ENCODE measurements at regions not wholly inside any gene's neighbourhood (a gene's known extent, or its start where the extent isn't known, plus 50 kb on each side); places are given as distances from the start of the nearest gene placed in this dataset.
"Not testable (repeated sequence)": the region's sequence is repeated elsewhere in the genome, so short reads cannot be mapped to it uniquely, and the experiment has no call there.

GRCh38 chr15:29648415-29648814 is 173.9 kb downstream of the TJP1 start:
- DNase-seq (ENCODE audit: low spot score) = not testable (repeated sequence)

GRCh38 chr15:29645841-29646240 is 176.4 kb downstream of the TJP1 start:
- peak; percentile 14 for DNase-seq (ENCODE audit: low spot score)

DNA sequence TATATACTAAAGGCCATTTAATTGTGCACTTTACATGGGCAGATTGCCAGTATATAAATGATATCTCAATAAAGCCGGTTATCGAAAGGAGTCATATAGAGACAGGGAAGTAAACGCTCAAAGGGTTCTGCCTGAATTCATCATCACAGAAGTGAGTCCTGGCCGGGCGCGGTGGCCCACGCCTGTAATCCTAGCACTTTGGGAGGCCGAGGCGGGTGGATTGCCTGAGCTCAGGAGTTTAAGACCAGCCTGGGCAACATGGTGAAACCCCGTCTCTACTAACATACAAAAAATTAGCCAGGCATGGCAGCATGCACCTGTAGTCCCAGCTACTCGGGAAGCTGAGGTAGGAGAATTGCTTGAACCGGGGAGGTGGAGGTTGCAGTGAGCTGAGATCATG is 177.9 kb downstream of the TJP1 start:
- not testable (repeated sequence) for DNase-seq (ENCODE audit: low spot score)

DNA sequence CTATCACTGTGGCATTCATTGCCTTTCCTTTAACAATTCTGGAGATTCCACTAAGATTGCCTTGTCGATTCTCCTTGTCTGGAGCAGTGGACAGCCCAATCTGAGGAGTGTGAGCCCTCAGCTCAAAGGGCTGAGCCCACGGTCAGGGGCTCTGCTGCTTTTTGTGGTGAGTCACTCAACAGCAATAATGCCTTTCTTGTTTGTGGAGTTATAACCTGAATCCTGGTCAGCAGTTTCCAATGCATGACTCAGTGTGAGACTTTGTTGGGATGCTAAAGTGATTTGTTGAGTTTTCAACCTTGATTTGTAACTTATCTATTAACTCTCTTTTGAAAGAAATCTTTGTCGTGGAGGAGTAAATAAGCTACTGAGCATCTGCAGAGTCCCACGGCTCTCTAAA is 183.5 kb downstream of the TJP1 start:
- DNase-seq (ENCODE audit: low spot score) = peak; percentile 76

- no peak for DNase-seq (ENCODE audit: low spot score)
Measured at GRCh38 chr15:29638011-29638410, 184.3 kb downstream of the TJP1 start.

- no peak for DNase-seq (ENCODE audit: low spot score)
Measured at GRCh38 chr15:29637555-29637954, 184.7 kb downstream of the TJP1 start.

GRCh38 chr15:29636921-29637320 is 185.3 kb downstream of the TJP1 start:
- DNase-seq (ENCODE audit: low spot score) = peak; percentile 50

DNA sequence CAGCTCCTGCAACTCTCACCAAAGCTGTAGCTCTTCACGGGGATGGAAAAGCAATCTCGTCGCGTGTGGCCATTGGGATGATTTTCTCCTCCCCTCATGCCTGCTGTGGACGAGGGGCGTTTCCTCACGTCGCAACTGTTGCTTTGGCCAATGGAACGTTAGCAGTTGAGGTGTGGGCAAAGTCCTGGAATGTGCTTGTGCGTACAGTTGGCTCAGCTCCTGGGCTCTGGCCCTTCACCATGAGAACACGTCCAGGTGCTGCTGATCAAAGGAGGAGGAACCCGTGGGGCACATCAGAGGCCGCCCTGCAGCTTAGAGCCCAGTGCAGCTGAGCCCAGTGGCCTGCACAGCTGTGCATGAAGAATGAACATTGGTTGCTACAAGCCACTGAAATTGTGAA is 186.1 kb downstream of the TJP1 start:
- DNase-seq (ENCODE audit: low spot score) = no peak

DNA sequence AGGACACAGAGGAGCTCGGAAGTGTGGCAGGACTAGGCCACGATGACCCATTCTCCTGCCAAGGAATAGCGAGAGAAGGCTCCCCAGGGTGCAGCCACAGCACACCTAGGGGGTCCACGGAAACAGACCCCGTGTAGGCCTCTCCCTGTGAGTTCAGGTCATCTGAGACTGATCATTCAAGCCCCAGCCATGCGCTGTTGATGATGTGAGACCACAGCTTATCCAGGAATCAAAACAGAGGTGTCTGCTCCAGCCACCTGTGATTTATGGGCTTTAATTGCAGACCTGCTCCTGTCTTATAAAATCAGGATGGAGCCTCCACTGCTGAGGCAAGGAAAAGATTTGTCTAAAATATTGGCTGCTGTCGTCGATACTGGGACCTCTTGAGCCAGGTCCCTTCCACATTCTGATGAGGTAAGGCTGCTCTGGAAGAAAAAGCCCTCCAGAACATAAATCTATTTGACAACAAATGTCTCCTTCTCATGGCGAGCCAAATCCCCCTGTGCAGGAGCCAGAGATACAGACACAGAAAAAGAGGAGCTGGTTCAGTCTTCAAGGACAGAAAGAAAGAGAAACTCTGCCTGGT is 186.7 kb downstream of the TJP1 start:
- DNase-seq (ENCODE audit: low spot score) = no peak

GRCh38 chr15:29633971-29634370 is 188.3 kb downstream of the TJP1 start:
- no peak for DNase-seq (ENCODE audit: low spot score)

GRCh38 chr15:29632671-29633406 is 189.4 kb downstream of the TJP1 start:
- DNase-seq (ENCODE audit: low spot score) = no peak

DNA sequence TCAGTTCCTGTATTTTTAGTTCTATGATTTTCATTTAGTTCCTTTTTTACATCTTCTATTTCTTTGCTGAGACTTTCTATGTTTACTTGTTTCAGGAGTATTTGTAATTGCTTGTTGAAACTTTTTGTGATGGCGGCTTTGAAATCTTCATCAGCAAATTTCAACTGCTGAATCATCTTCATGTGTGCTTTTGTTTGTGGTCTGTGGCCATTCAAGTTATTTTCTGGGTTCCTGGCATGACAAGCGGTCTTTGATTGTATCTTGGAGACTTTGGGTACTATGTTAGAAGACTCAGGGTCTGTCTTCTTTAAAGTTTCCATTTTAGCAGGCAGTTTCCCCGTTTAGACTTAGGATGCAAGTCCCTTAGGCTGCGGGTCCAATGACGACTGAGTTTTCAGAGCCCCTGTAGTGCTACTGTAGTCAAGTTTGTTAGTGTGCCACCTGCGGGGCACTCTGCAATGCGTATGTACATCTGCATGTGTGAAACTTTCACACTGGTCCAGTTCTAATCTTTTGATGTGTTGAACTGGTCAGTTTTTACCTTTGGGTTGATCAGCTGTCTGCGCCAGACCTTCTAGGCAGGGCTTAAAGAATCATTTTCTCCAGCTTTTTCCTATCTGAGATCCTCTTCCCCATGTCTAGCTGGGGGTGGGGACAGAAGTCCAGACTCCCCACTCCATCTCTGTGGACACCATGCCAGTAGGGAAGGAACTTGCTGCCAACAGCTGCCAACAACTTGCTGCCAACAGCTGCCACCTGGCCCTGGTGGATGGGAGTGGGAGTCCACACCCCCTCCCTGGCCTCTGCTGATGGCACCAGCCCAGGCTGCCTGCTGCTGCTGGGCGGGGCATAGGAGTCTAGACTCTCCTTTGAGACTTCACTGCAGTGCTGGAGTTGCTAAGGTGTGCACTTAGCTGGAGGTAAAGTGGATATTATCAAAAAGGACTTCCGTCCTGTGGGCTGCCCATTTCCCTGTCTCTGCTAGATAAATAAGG is 190.9 kb downstream of the TJP1 start:
- no peak for DNase-seq (ENCODE audit: low spot score)

- no peak for DNase-seq (ENCODE audit: low spot score)
Measured at GRCh38 chr15:29624271-29624670, 198.0 kb downstream of the TJP1 start.

GRCh38 chr15:29623116-29623639 is 199.1 kb downstream of the TJP1 start:
- DNase-seq (ENCODE audit: low spot score) = no peak

- DNase-seq (ENCODE audit: low spot score) = no peak
Measured at GRCh38 chr15:29622637-29623036, 199.6 kb downstream of the TJP1 start.

DNA sequence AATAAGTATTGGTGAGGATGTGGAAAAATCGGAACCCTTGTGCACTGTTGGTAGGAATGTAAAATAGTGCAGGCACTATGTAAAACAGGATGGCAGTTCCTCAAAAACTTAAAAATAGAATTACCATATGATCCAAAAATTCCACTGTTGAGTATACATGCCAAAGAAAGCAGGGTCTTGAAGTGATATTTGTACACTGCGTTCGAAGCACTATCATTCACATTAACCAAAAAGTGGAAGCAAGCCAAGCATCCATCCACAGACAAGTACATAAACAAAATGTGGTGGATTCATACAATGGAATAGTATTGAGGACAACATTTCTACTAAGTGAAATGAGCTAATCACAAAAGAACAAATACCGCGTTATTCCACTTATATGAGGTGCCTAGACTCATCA is 200.7 kb downstream of the TJP1 start:
- DNase-seq (ENCODE audit: low spot score) = no peak

DNA sequence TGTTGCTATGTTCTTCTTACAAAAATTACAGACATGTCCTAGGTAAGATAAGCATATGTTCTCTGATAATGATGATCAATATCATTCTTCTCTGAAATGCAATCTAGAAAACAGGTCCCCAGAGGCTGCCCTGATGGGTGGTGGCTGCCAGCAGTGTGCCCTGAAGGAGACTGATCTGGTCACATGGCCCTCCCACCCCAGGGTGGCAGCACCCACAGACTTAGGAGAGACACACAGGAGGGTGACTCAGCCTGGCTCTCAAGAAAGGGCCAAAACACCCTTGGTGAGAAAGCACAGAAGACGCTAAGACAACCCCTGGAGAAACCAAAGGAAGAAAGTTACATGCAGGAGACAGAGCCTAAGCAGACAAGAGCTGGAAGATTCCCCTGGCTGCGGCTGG is 203.7 kb downstream of the TJP1 start:
- DNase-seq (ENCODE audit: low spot score) = no peak

DNA sequence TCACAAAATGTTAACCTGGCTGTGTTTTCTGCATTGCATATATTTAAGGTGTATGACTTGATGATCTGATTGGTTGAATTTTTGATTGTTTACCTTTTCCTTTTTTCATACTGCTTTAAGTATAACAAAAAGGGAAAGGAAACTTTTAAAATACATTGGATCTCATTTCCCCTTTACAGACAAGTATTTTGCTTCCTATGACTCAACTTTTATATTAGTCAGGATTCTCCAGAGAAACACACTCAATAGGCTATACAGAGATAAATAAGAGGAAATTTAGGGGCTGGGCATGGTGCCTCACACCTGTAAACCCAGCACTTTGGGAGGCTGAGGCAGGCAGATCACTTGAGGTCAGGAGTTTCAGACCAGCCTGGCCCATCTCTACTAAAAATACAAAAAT is 205.8 kb downstream of the TJP1 start:
- DNase-seq (ENCODE audit: low spot score) = no peak

DNA sequence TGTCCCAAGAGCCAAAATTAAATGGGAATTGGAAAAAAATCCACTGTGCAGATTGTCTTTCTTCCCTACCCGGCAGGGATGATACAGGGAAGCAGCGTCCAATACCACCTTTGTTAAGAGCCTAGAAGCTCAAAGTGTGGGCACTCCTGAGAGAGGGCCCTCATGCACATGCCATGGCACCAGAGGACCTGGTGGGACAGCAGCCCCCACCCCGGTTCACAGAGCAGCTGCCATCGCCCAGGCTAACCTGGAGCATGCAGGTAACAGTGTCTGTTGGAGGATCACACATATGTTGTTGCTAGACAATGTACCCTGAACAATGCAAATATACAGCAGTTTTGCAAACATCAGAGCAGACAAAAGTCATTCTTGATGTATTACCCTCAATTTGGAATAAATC is 206.5 kb downstream of the TJP1 start:
- no peak for DNase-seq (ENCODE audit: low spot score)

GRCh38 chr15:29613951-29614382 is 208.3 kb downstream of the TJP1 start:
- DNase-seq (ENCODE audit: low spot score) = peak; percentile 50

- DNase-seq (ENCODE audit: low spot score) = no peak
Measured at GRCh38 chr15:29612701-29613100, 209.6 kb downstream of the TJP1 start.

- DNase-seq (ENCODE audit: low spot score) = peak; percentile 46
Measured at GRCh38 chr15:29612096-29612495, 210.2 kb downstream of the TJP1 start.
